SK-N-SH (cell line): ENCODE measurements at regions not wholly inside any gene's neighbourhood (a gene's known extent, or its start where the extent isn't known, plus 50 kb on each side); places are given as distances from the start of the nearest gene placed in this dataset.

ENCODE experiments used
- CTCF ChIA-PET: fragments of 300-600, 350-600 bp; formaldehyde crosslinking; extraction: SDS; loops from one replicate; lab custom pipeline; 2021; lab: Yijun Ruan, JAX
- POLR2A ChIA-PET: fragments of 350-600 bp; sonication (Branson Sonifier 250); formaldehyde crosslinking; extraction: SDS; loops from one replicate; lab custom pipeline; 2020; ENCODE audit warnings: antibody characterized with exemption, inconsistent platforms; lab: Yijun Ruan, JAX
- DNase-seq: peaks from one replicate; pipeline ENCODE4 v3.0.0; 2012
- H2AFZ ChIP-seq: fragments of 200-600 bp; sonication (generic); 2 replicates; pipeline ENCODE4 v1.8.1; 2016; ENCODE audit warnings: antibody characterized with exemption, mild to moderate bottlenecking, low read depth
- H3F3A ChIP-seq: fragments of 200-600 bp; sonication (generic); replicated peaks from 2 replicates; pipeline ENCODE3; 2016; ENCODE audit warnings: antibody characterized with exemption, mild to moderate bottlenecking; ENCODE audit not compliant: insufficient read depth
- H3K27ac ChIP-seq, 2 experiments: fragments of 200-500 bp in 1 of 2; fragments of 200-600 bp in 1 of 2; sonication (Bioruptor generic) in 1 of 2; sonication (generic), shearing (Covaris generic) in 1 of 2; 2 replicates each; pipeline versions ENCODE4 v1.5.1 to v1.6.1; 2014 to 2016; ENCODE audit warnings: low read depth in 2 of 2, inconsistent platforms in 1 of 2, low read length in 1 of 2, mild to moderate bottlenecking in 1 of 2, mixed read lengths in 1 of 2
- H3K27me3 ChIP-seq: fragments of 200-600 bp; sonication (generic), shearing (Covaris generic); 2 replicates; pipeline ENCODE4 v1.6.1; 2016; ENCODE audit warnings: mixed run types; ENCODE audit not compliant: insufficient read depth
- H3K36me3 ChIP-seq, 2 experiments: fragments of 200-500 bp in 1 of 2; fragments of 200-600 bp in 1 of 2; sonication (Bioruptor generic) in 1 of 2; sonication (generic) in 1 of 2; replicated peaks in 1 of 2; 2 replicates each; pipeline versions ENCODE3 to v1.5.1; 2014 to 2016; ENCODE audit warnings: low read length in 1 of 2, mild to moderate bottlenecking in 1 of 2; ENCODE audit not compliant: insufficient read depth in 2 of 2, control insufficient read depth in 1 of 2
- H3K4me1 ChIP-seq, 2 experiments: fragments of 200-500 bp in 1 of 2; fragments of 200-600 bp in 1 of 2; sonication (Bioruptor generic) in 1 of 2; sonication (generic), shearing (Covaris generic) in 1 of 2; 2 replicates each; pipeline versions ENCODE4 v1.5.1 to v1.6.1; 2014 to 2016; ENCODE audit warnings: low read depth in 1 of 2, low read length in 1 of 2, mixed run types in 1 of 2; ENCODE audit not compliant: insufficient read depth in 2 of 2, control insufficient read depth in 1 of 2
- H3K4me2 ChIP-seq: fragments of 200-600 bp; sonication (generic), shearing (Covaris generic); 2 replicates; pipeline ENCODE4 v1.6.1; 2017; ENCODE audit warnings: mixed run types
- H3K4me3 ChIP-seq, 2 experiments: fragments of 200-500 bp in 1 of 2; fragments of 200-600 bp in 1 of 2; sonication (Bioruptor generic) in 1 of 2; sonication (generic), shearing (Covaris generic) in 1 of 2; 2 replicates each; pipeline versions ENCODE4 v1.5.1 to v1.8.1; 2014 to 2016; ENCODE audit warnings: low read depth in 2 of 2, inconsistent platforms in 1 of 2, low read length in 1 of 2, mild to moderate bottlenecking in 1 of 2, mixed read lengths in 1 of 2, moderate library complexity in 1 of 2
- H3K79me2 ChIP-seq: fragments of 200-600 bp; sonication (generic); 2 replicates; pipeline ENCODE4 v1.8.1; 2017; ENCODE audit warnings: mild to moderate bottlenecking; ENCODE audit not compliant: insufficient read depth
- H3K9ac ChIP-seq: fragments of 200-600 bp; sonication (generic); 2 replicates; pipeline ENCODE4 v1.6.1; 2017; ENCODE audit warnings: mixed run types
- H3K9me2 ChIP-seq: fragments of 200-600 bp; sonication (generic); 2 replicates; pipeline ENCODE4 v1.6.1; 2017; ENCODE audit warnings: mixed run types
- H3K9me3 ChIP-seq: fragments of 200-600 bp; sonication (generic); 2 replicates; pipeline ENCODE4 v1.6.1; 2017; ENCODE audit warnings: mixed run types, mild to moderate bottlenecking, moderate library complexity
- H4K20me1 ChIP-seq: fragments of 200-600 bp; sonication (generic); 2 replicates; pipeline ENCODE4 v1.6.1; 2017; ENCODE audit warnings: mild to moderate bottlenecking, mixed run types; ENCODE audit not compliant: insufficient read depth
- ELF1 ChIP-seq: IDR thresholded peaks from 2 replicates; pipeline ENCODE4 v1.4.0; 2012
- EZH2phosphoT487 ChIP-seq: fragments of 200-600 bp; sonication (generic); IDR thresholded peaks from 2 replicates; pipeline ENCODE4 v1.6.1; 2017; ENCODE audit warnings: low read depth, mixed run types, mild to moderate bottlenecking, antibody characterized with exemption, moderate library complexity, borderline replicate concordance
- FOXJ3 ChIP-seq: sonication (generic); formaldehyde crosslinking; IDR thresholded peaks from 2 replicates; pipeline ENCODE4 v1.5.1; 2020; ENCODE audit warnings: mild to moderate bottlenecking, missing genetic modification reagents
- GATA2 ChIP-seq: sonication (generic); formaldehyde crosslinking; IDR thresholded peaks from 2 replicates; pipeline ENCODE4 v1.5.0; 2020; ENCODE audit warnings: mild to moderate bottlenecking, missing genetic modification reagents
- RCOR1 ChIP-seq: fragments of 150-350 bp; IDR thresholded peaks from 2 replicates; pipeline ENCODE4 v1.6.1; 2017; ENCODE audit warnings: antibody characterized with exemption, low read length
- RFX5 ChIP-seq: IDR thresholded peaks from 2 replicates; pipeline ENCODE4 v1.6.1; 2012; ENCODE audit warnings: mild to moderate bottlenecking, improper control_type of control experiment, low read length
- SIN3A ChIP-seq: IDR thresholded peaks from 2 replicates; pipeline ENCODE4 v1.6.1; 2012; ENCODE audit warnings: low read depth, mild to moderate bottlenecking, low read length, moderate library complexity, borderline replicate concordance
- SMC3 ChIP-seq: IDR thresholded peaks from 2 replicates; pipeline ENCODE4 v1.6.1; 2012; ENCODE audit warnings: low read depth, low read length, improper control_type of control experiment
- TAF1 ChIP-seq: IDR thresholded peaks from 2 replicates; pipeline ENCODE4 v1.6.1; 2012; ENCODE audit warnings: low read depth, mild to moderate bottlenecking, low read length, moderate library complexity, borderline replicate concordance
- TCF12 ChIP-seq: IDR thresholded peaks from 2 replicates; pipeline ENCODE4 v1.4.0; 2012
- YY1 ChIP-seq: IDR thresholded peaks from 2 replicates; pipeline ENCODE4 v1.4.0; 2012; ENCODE audit warnings: low read depth, mild to moderate bottlenecking
- WGBS: methylation state at CpG from one replicate; pipeline ENCODE4 v1.1.6; 2017; ENCODE audit warnings: low lambda C conversion rate; 5-methylcytosine and 5-hydroxymethylcytosine counted together
- TF ChIP-seq, protein P1 (sequence below): IDR thresholded peaks from 2 replicates; pipeline ENCODE4 v1.4.0; 2012; ENCODE audit warnings: low read depth, borderline replicate concordance
- TF ChIP-seq, protein P2 (sequence below): IDR thresholded peaks from 2 replicates; pipeline ENCODE4 v1.4.0; 2012; ENCODE audit warnings: low read depth, borderline replicate concordance

DNA sequence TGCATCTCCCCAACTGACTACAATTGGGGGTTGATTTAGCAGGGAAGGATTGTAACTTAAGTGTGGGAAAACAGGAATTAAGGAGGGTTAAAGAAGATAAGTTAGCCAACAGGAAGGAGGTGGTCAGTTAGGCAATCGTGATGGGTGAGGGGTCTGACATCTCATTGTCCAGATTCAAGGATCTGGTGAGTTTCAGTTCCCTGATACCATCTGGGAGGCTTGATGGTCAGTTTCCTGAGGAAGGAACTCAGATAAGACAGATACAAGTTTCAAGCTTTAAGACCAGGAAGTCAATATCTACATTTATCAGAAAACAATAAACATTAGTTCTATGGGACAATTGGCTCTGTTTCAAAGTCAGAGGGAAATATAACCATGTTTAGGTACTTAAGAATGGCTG lies 601.8 kb downstream of the SLITRK6 start:
- Histone ChIP-seq H3K79me2 (no peaks in the 10 kb centered on the region), H3K27ac (no peak overlapping the region), H4K20me1 (no peaks in the 10 kb centered on the region), H3K36me3 (peaks cover 0 to 3% of the 10 kb centered on the region in 2 experiments)
- TF ChIP-seq SMC3 (no peak), GATA2 (no peak), YY1 (no peak), TCF12 (no peak), RCOR1 (no peak), TAF1 (no peak), EZH2phosphoT487 (no peak), FOXJ3 (no peak), ELF1 (no peak), RFX5 (no peak)
- TF ChIP-seq, protein P1, sequence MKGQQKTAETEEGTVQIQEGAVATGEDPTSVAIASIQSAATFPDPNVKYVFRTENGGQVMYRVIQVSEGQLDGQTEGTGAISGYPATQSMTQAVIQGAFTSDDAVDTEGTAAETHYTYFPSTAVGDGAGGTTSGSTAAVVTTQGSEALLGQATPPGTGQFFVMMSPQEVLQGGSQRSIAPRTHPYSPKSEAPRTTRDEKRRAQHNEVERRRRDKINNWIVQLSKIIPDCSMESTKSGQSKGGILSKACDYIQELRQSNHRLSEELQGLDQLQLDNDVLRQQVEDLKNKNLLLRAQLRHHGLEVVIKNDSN = no peak
- TF ChIP-seq, protein P2, sequence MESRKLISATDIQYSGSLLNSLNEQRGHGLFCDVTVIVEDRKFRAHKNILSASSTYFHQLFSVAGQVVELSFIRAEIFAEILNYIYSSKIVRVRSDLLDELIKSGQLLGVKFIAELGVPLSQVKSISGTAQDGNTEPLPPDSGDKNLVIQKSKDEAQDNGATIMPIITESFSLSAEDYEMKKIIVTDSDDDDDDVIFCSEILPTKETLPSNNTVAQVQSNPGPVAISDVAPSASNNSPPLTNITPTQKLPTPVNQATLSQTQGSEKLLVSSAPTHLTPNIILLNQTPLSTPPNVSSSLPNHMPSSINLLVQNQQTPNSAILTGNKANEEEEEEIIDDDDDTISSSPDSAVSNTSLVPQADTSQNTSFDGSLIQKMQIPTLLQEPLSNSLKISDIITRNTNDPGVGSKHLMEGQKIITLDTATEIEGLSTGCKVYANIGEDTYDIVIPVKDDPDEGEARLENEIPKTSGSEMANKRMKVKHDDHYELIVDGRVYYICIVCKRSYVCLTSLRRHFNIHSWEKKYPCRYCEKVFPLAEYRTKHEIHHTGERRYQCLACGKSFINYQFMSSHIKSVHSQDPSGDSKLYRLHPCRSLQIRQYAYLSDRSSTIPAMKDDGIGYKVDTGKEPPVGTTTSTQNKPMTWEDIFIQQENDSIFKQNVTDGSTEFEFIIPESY = no peak
- TF ChIP-seq, all 33 proteins: peak for 0
- Histone ChIP-seq H3F3A (no peaks in the 10 kb centered on the region), H3K9ac (no peak overlapping the region), H3K4me2 (no peak overlapping the region), H3K4me1 (no peaks in the 10 kb centered on the region), H2AFZ (no peak overlapping the region), H3K9me2 (no peaks in the 10 kb centered on the region), H3K4me3 (no peak overlapping the region), H3K9me3 (0 out of 2 replicates have a peak, but pooled peaks cover 8% of the 10 kb centered on the region), H3K27me3 (no peaks in the 10 kb centered on the region)
- WGBS = 17% methylated on average over 1 of the region's 1 CpG
- DNase-seq = no peak
- ChIA-PET CTCF (no interaction called here), POLR2A (no interaction called here)

DNA sequence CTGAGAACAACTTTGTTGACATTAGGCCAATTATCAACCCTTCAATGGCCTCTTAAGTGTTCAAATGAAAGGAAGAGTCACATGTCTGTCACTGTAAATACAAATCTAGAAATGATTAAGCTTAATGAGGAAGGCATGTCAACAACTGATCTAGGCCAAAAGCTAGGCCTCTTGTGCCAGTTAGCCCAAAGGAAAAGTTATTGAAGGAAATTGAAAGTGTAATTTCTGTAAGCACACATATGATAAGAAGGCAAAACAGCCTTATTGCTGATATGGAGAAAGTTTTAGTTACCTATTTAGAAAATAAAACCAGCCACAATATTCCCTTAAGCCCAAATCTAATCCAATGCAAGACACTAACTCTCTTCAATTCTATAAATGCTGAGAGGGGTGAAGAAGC lies 604.7 kb downstream of the SLITRK6 start:
- no peak for DNase-seq
- Histone ChIP-seq H3F3A (no peaks in the 10 kb centered on the region), H3K27ac (no peak overlapping the region), H3K4me3 (no peak overlapping the region), H3K4me2 (no peak overlapping the region), H4K20me1 (no peaks in the 10 kb centered on the region), H3K9me2 (no peaks in the 10 kb centered on the region), H3K27me3 (no peaks in the 10 kb centered on the region), H3K79me2 (no peaks in the 10 kb centered on the region), H2AFZ (no peak overlapping the region), H3K9me3 (no peaks in the 10 kb centered on the region), H3K9ac (no peak overlapping the region), H3K4me1 (no peaks in the 10 kb centered on the region), H3K36me3 (no peaks in the 10 kb centered on the region)
- ChIA-PET POLR2A (no interaction called here), CTCF (no interaction called here)
- no peak for TF ChIP-seq SIN3A
- no peak for TF ChIP-seq EZH2phosphoT487
